ENCODE measurements at regions not wholly inside any gene's neighbourhood (a gene's known extent, or its start where the extent isn't known, plus 50 kb on each side); places are given as distances from the start of the nearest gene placed in this dataset.

DNA sequence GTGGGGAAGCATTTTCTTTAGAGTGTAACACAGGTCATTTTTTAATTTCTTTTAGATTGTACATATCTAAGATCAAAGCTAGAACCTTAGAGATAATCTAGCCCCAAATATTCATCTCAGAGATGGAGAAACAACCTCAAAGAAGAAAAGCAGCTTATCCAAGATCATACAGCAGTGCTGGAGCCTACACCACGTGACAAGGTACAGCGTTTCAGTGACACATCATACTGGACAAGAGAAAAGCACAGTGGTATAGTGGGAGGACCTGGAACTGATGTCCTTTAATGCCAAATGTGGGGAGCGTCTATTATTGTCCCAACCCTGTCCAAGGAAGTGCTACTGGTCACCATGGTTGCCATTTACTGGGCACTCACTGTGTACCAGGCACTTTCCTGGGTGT, 445.8 kb downstream of the RPS24 start:
- TF ChIP-seq GABPA (IDR thresholded peaks at IDR 0.05; ENCODE audit: low read depth) (no peak), YY1 (IDR thresholded peaks at IDR 0.05; ENCODE audit: low read depth) (no peak), EP300 (IDR thresholded peaks at IDR 0.05; ENCODE audit: borderline replicate concordance in 1 of 2, low read depth in 1 of 2, low read length in 1 of 2) (no peak), NFIC (IDR thresholded peaks at IDR 0.05; ENCODE audit: borderline replicate concordance) (no peak), TCF12 (IDR thresholded peaks at IDR 0.05) (no peak), FOXJ3 (CRISPR knock-in tag; IDR thresholded peaks at IDR 0.05) (no peak), JUND (IDR thresholded peaks at IDR 0.05) (no peak), FOXM1 (IDR thresholded peaks at IDR 0.05; ENCODE audit: low read depth) (no peak), MAX (IDR thresholded peaks at IDR 0.05; ENCODE audit: low read depth) (no peak), USF1 (IDR thresholded peaks at IDR 0.05; ENCODE audit: borderline replicate concordance, low read depth) (no peak), NRF1 (IDR thresholded peaks at IDR 0.05; ENCODE audit: low read depth, low read length) (no peak), RXRA (IDR thresholded peaks at IDR 0.05; ENCODE audit: borderline replicate concordance, low read depth) (no peak), MXI1 (IDR thresholded peaks at IDR 0.05; ENCODE audit: low read depth, low read length) (no peak), EZH2phosphoT487 (IDR thresholded peaks at IDR 0.05; ENCODE audit: borderline replicate concordance, low read depth) (no peak), ELF1 (IDR thresholded peaks at IDR 0.05) (no peak), MEF2A (IDR thresholded peaks at IDR 0.05; ENCODE audit: borderline replicate concordance, low read depth) (no peak), FOSL2 (IDR thresholded peaks at IDR 0.05; ENCODE audit: borderline replicate concordance, low read depth) (no peak)
- TF ChIP-seq, protein P1, sequence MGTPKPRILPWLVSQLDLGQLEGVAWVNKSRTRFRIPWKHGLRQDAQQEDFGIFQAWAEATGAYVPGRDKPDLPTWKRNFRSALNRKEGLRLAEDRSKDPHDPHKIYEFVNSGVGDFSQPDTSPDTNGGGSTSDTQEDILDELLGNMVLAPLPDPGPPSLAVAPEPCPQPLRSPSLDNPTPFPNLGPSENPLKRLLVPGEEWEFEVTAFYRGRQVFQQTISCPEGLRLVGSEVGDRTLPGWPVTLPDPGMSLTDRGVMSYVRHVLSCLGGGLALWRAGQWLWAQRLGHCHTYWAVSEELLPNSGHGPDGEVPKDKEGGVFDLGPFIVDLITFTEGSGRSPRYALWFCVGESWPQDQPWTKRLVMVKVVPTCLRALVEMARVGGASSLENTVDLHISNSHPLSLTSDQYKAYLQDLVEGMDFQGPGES (IDR thresholded peaks at IDR 0.05; ENCODE audit: low read depth, low read length), result no peak
- TF ChIP-seq, protein P2, sequence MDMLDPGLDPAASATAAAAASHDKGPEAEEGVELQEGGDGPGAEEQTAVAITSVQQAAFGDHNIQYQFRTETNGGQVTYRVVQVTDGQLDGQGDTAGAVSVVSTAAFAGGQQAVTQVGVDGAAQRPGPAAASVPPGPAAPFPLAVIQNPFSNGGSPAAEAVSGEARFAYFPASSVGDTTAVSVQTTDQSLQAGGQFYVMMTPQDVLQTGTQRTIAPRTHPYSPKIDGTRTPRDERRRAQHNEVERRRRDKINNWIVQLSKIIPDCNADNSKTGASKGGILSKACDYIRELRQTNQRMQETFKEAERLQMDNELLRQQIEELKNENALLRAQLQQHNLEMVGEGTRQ (IDR thresholded peaks at IDR 0.05; ENCODE audit: borderline replicate concordance, low read depth, low read length), result no peak
- TF ChIP-seq, protein P3, sequence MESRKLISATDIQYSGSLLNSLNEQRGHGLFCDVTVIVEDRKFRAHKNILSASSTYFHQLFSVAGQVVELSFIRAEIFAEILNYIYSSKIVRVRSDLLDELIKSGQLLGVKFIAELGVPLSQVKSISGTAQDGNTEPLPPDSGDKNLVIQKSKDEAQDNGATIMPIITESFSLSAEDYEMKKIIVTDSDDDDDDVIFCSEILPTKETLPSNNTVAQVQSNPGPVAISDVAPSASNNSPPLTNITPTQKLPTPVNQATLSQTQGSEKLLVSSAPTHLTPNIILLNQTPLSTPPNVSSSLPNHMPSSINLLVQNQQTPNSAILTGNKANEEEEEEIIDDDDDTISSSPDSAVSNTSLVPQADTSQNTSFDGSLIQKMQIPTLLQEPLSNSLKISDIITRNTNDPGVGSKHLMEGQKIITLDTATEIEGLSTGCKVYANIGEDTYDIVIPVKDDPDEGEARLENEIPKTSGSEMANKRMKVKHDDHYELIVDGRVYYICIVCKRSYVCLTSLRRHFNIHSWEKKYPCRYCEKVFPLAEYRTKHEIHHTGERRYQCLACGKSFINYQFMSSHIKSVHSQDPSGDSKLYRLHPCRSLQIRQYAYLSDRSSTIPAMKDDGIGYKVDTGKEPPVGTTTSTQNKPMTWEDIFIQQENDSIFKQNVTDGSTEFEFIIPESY (IDR thresholded peaks at IDR 0.05; ENCODE audit: borderline replicate concordance, low read depth), result no peak
- H2AFZ ChIP-seq (ENCODE audit: low read depth), result no peak overlapping the region
- H3K27ac ChIP-seq (ENCODE audit: low read depth in 2 of 2, low read length in 1 of 2), result no peak overlapping the region
- H3K9ac ChIP-seq, result no peak overlapping the region
- no peaks in the 10 kb centered on the region for H3F3A ChIP-seq (replicated peaks; ENCODE audit: insufficient read depth)
- H3K36me3 ChIP-seq (replicated peaks in 1 of 2; ENCODE audit: control insufficient read depth in 1 of 2, insufficient read depth in 2 of 2, low read length in 1 of 2), result no peaks in the 10 kb centered on the region
- no peaks in the 10 kb centered on the region for H3K9me2 ChIP-seq
- no peak overlapping the region for H3K4me2 ChIP-seq
- DNase-seq, result no peak
- ChIA-PET POLR2A (no interaction called here), CTCF (no interaction called here)
- no peaks in the 10 kb centered on the region; the same call in 1 of the 2 replicates for H3K27me3 ChIP-seq (ENCODE audit: insufficient read depth)
- no peaks in the 10 kb centered on the region for H4K20me1 ChIP-seq (ENCODE audit: insufficient read depth)
- WGBS (ENCODE audit: low lambda C conversion rate), result 90% methylated on average over 2 of the region's 3 CpGs
- H3K4me3 ChIP-seq (ENCODE audit: low read depth in 2 of 2, low read length in 1 of 2), result no peak overlapping the region
- H3K79me2 ChIP-seq (ENCODE audit: insufficient read depth), result no peaks in the 10 kb centered on the region
- no peaks in the 10 kb centered on the region for H3K9me3 ChIP-seq
- peaks cover 0 to 33% of the 10 kb centered on the region in 2 experiments; a peak in 1 of 4 replicates for H3K4me1 ChIP-seq (ENCODE audit: control insufficient read depth in 1 of 2, insufficient read depth in 2 of 2, low read depth in 1 of 2, low read length in 1 of 2)
